K562 (cell line): ENCODE measurements at regions not wholly inside any gene's neighbourhood (a gene's known extent, or its start where the extent isn't known, plus 50 kb on each side); places are given as distances from the start of the nearest gene placed in this dataset.

Source experiments
- ATAC-seq: fragments of 200-7000 bp; cut with Tn5 transposase; 3 replicates; pipeline ENCODE4 v1.9.1; 2020; ENCODE audit warnings: moderate library complexity
- BruUV-seq: library from RNA; stranded (reverse); fragments of 400-500 nt; replicated peaks from 2 replicates; lab custom pipeline; 2021; lab: Mats Ljungman, UMichigan
- CTCF ChIA-PET: fragments of 300-600 bp; formaldehyde crosslinking; extraction: SDS; loops from one replicate; lab custom pipeline; 2021; ENCODE audit warnings: low intra/inter-chr PET ratio; lab: Yijun Ruan, JAX
- POLR2A ChIA-PET: fragments of 300-600, 350-650 bp; sonication (Branson Sonifier 250); formaldehyde crosslinking; extraction: SDS; loops from one replicate; lab custom pipeline; 2021; ENCODE audit warnings: antibody characterized with exemption, inconsistent platforms; lab: Yijun Ruan, JAX
- DNase-seq, 4 experiments: peaks; one replicate each; pipeline versions ENCODE4 v3.0.0 to v3.0.0-alpha.2; 2011 to 2018; ENCODE audit warnings: low spot score in 3 of 4, mixed read lengths in 3 of 4; ENCODE audit errors: extremely low read depth in 1 of 4
- FAIRE-seq: peaks from 2 replicates; lab custom pipeline; 2011; peaks lifted over from hg19 to GRCh38; lab: Jason Lieb, UNC
- H2AFZ ChIP-seq: 2 replicates; pipeline ENCODE4 v1.6.0; 2011; ENCODE audit warnings: low read depth, low read length, control low read depth, inconsistent platforms
- H3K27ac ChIP-seq: fragments of 200-600 bp; 3 replicates; pipeline ENCODE4 v1.8.0; 2011; ENCODE audit warnings: low read depth, mild to moderate bottlenecking, control low read depth, inconsistent platforms, low read length, moderate library complexity, mixed read lengths; ENCODE audit errors: extremely low read depth
- H3K27me3 ChIP-seq, 2 experiments: fragments of 300-600 bp in 1 of 2; 2 replicates in 1 of 2; 3 replicates in 1 of 2; pipeline versions ENCODE4 v1.6.0 to v1.8.0; 2011; ENCODE audit warnings: inconsistent platforms in 2 of 2, low read length in 2 of 2, mild to moderate bottlenecking in 1 of 2, mixed read lengths in 1 of 2, moderate library complexity in 1 of 2; ENCODE audit not compliant: control insufficient read depth in 2 of 2, insufficient read depth in 2 of 2
- H3K36me3 ChIP-seq: fragments of 300-600 bp; 3 replicates; pipeline ENCODE4 v1.8.0; 2011; ENCODE audit warnings: mild to moderate bottlenecking, low read length, inconsistent platforms; ENCODE audit not compliant: control insufficient read depth, insufficient read depth
- H3K4me1 ChIP-seq, 2 experiments: fragments of 200-600 bp in 1 of 2; replicated peaks in 1 of 2; 2 replicates in 1 of 2; 3 replicates in 1 of 2; pipeline versions ENCODE4 v1.5.1 to v1.8.0; 2011; ENCODE audit warnings: inconsistent platforms in 2 of 2, low read length in 2 of 2, mild to moderate bottlenecking in 1 of 2, mixed read lengths in 1 of 2, moderate library complexity in 1 of 2; ENCODE audit not compliant: control insufficient read depth in 2 of 2, insufficient read depth in 2 of 2
- H3K4me2 ChIP-seq: 2 replicates; pipeline ENCODE4 v1.6.1; 2011; ENCODE audit warnings: low read length, control low read depth, inconsistent platforms, mixed read lengths; ENCODE audit not compliant: insufficient read depth
- H3K4me3 ChIP-seq: fragments of 200-600 bp; sonication (generic), shearing (Covaris generic); 2 replicates; pipeline ENCODE4 v1.5.1; 2016; ENCODE audit warnings: control low read depth, inconsistent platforms
- H3K79me2 ChIP-seq: fragments of 200-600 bp; 3 replicates; pipeline ENCODE4 v1.8.0; 2011; ENCODE audit warnings: low read length, inconsistent platforms; ENCODE audit not compliant: control insufficient read depth, insufficient read depth
- H3K9ac ChIP-seq, 2 experiments: 2 replicates each; pipeline versions ENCODE4 v1.6.0 to v1.6.1; 2011; ENCODE audit warnings: low read depth in 2 of 2, low read length in 2 of 2, control low read depth in 1 of 2, inconsistent platforms in 1 of 2, mild to moderate bottlenecking in 1 of 2, mixed read lengths in 1 of 2; ENCODE audit not compliant: insufficient read depth in 1 of 2
- H3K9me1 ChIP-seq: one replicate; pipeline ENCODE4 v1.6.0; 2011; ENCODE audit warnings: inconsistent platforms, mild to moderate bottlenecking, low read length, moderate library complexity; ENCODE audit not compliant: control insufficient read depth, insufficient read depth
- H3K9me3 ChIP-seq: replicated peaks from 2 replicates; pipeline ENCODE4 v1.5.1; 2011; ENCODE audit warnings: low read depth, low read length, inconsistent platforms; ENCODE audit not compliant: control insufficient read depth, insufficient read depth
- H4K20me1 ChIP-seq: replicated peaks from 2 replicates; pipeline ENCODE4 v1.6.1; 2011; ENCODE audit warnings: low read length, inconsistent platforms, mixed read lengths; ENCODE audit not compliant: control insufficient read depth, insufficient read depth
- FOXA3 ChIP-seq, 2 experiments: fragments of 450-650 bp in 1 of 2; sonication (generic) in 1 of 2; formaldehyde crosslinking; IDR thresholded peaks in 1 of 2; conservative IDR thresholded peaks in 1 of 2; 2 replicates each; pipeline versions ENCODE4 v1.4.0 to v1.8.0; 2020 to 2022; ENCODE audit warnings: mild to moderate bottlenecking in 2 of 2, missing genetic modification reagents in 1 of 2
- FOXJ3 ChIP-seq: sonication (generic); formaldehyde crosslinking; IDR thresholded peaks from 2 replicates; pipeline ENCODE4 v1.4.0; 2020; ENCODE audit warnings: mild to moderate bottlenecking, missing genetic modification reagents
- MTA2 ChIP-seq: fragments of 450-650 bp; IDR thresholded peaks from 2 replicates; pipeline ENCODE4 v1.6.1; 2016; ENCODE audit warnings: low read depth
- MTA3 ChIP-seq: fragments of 450-650 bp; formaldehyde crosslinking; IDR thresholded peaks from 2 replicates; pipeline ENCODE4 v1.6.1; 2017; ENCODE audit warnings: mild to moderate bottlenecking, borderline replicate concordance
- NCOA4 ChIP-seq: fragments of 450-650 bp; IDR thresholded peaks from 2 replicates; pipeline ENCODE4 v1.6.1; 2018; ENCODE audit warnings: mild to moderate bottlenecking; ENCODE audit not compliant: partially characterized antibody
- POLR2AphosphoS2 ChIP-seq: IDR thresholded peaks from 2 replicates; pipeline ENCODE4 v1.6.1; 2012; ENCODE audit warnings: low read length, improper control_type of control experiment
- TBP ChIP-seq: optimal IDR thresholded peaks from 2 replicates; pipeline ENCODE3; 2011; ENCODE audit warnings: low read depth, low read length, improper control_type of control experiment
- TEAD1 ChIP-seq, 2 experiments: fragments of 450-650 bp in 1 of 2; sonication (generic) in 1 of 2; formaldehyde crosslinking; IDR thresholded peaks; 2 replicates each; pipeline versions ENCODE4 v1.4.0 to v1.8.0; 2020 to 2022; ENCODE audit warnings: mild to moderate bottlenecking in 2 of 2, missing genetic modification reagents in 1 of 2
- TGIF2 ChIP-seq: sonication (generic); formaldehyde crosslinking; IDR thresholded peaks from 2 replicates; pipeline ENCODE4 v1.8.1; 2022; ENCODE audit warnings: mild to moderate bottlenecking, missing genetic modification reagents, moderate library complexity
- THRAP3 ChIP-seq: fragments of 450-650 bp; IDR thresholded peaks from 2 replicates; pipeline ENCODE4 v1.6.1; 2016; ENCODE audit warnings: mild to moderate bottlenecking, inconsistent platforms, borderline replicate concordance
- ZNF239 ChIP-seq: fragments of 250-450 bp; sonication (Bioruptor Pico); IDR thresholded peaks from 2 replicates; pipeline ENCODE4 v1.4.0; 2020; ENCODE audit warnings: mild to moderate bottlenecking
- ZNF76 ChIP-seq: fragments of 250-450 bp; sonication (Bioruptor Pico); IDR thresholded peaks from 2 replicates; pipeline ENCODE4 v1.4.0; 2020; ENCODE audit warnings: mild to moderate bottlenecking, moderate library complexity, borderline replicate concordance
- WGBS: fragments of 100-300 bp; shearing (Covaris generic); methylation state at CpG from one replicate; pipeline ENCODE4 v1.1.6; 2016; ENCODE audit warnings: low coverage, mixed read lengths; ENCODE audit not compliant: insufficient coverage; ENCODE audit errors: missing lambda C conversion rate; 5-methylcytosine and 5-hydroxymethylcytosine counted together
- in situ Hi-C: fragments of 300-500 bp; cut with MboI; formaldehyde crosslinking; loops from 4 replicates; pipeline ENCODE4 v1.15.0; 2018; ENCODE audit warnings: inconsistent platforms, mixed read lengths
- intact Hi-C: fragments of 100-400 bp; cut with micrococcal nuclease; formaldehyde crosslinking; loops from 2 replicates; pipeline ENCODE4 v1.14.2; 2022
- TF ChIP-seq, protein P1 (sequence below): fragments of 250-450 bp; sonication (Bioruptor Pico); IDR thresholded peaks from 2 replicates; pipeline ENCODE4 v1.4.0; 2020; ENCODE audit warnings: mild to moderate bottlenecking, moderate library complexity
- TF ChIP-seq, protein P2 (sequence below): fragments of 250-450 bp; sonication (Bioruptor Pico); IDR thresholded peaks from 2 replicates; pipeline ENCODE4 v1.8.0; 2022; ENCODE audit warnings: inconsistent platforms, mild to moderate bottlenecking, moderate library complexity, borderline replicate concordance
- TF ChIP-seq, protein P3 (sequence below): sonication (generic); formaldehyde crosslinking; IDR thresholded peaks from 2 replicates; pipeline ENCODE4 v1.8.1; 2022; ENCODE audit warnings: missing genetic modification reagents

DNA sequence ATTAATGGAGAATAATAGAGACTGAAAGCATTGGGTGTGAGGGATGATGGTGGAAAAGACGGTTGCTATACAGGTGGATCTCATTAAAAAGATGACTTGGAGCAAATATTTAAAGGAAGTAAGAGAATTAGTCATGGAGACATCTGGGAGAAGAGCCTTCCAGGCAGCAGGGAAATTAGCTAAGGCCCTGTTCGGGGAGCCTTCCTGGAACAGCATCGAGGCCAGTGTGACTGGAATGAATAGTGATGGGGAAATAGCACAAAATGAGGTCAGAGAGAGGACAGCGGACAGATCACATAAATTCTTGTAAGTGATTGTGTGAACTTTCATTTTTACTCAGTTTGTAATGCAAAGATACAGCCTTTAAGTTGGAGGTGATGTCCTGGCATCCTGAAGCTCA, 842.3 kb downstream of the SLC6A15 start (continued):
- TF ChIP-seq, protein P1, sequence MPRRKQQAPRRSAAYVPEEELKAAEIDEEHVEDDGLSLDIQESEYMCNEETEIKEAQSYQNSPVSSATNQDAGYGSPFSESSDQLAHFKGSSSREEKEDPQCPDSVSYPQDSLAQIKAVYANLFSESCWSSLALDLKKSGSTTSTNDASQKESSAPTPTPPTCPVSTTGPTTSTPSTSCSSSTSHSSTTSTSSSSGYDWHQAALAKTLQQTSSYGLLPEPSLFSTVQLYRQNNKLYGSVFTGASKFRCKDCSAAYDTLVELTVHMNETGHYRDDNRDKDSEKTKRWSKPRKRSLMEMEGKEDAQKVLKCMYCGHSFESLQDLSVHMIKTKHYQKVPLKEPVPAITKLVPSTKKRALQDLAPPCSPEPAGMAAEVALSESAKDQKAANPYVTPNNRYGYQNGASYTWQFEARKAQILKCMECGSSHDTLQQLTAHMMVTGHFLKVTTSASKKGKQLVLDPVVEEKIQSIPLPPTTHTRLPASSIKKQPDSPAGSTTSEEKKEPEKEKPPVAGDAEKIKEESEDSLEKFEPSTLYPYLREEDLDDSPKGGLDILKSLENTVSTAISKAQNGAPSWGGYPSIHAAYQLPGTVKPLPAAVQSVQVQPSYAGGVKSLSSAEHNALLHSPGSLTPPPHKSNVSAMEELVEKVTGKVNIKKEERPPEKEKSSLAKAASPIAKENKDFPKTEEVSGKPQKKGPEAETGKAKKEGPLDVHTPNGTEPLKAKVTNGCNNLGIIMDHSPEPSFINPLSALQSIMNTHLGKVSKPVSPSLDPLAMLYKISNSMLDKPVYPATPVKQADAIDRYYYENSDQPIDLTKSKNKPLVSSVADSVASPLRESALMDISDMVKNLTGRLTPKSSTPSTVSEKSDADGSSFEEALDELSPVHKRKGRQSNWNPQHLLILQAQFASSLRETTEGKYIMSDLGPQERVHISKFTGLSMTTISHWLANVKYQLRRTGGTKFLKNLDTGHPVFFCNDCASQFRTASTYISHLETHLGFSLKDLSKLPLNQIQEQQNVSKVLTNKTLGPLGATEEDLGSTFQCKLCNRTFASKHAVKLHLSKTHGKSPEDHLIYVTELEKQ (CRISPR knock-in tag), result no peak
- TF ChIP-seq FOXJ3 (CRISPR knock-in tag), result no peak
- TF ChIP-seq MTA3, result no peak
- no peak for TF ChIP-seq TGIF2 (CRISPR knock-in tag)
- TF ChIP-seq THRAP3, result no peak
- no peak for TF ChIP-seq MTA2
- no peak for TF ChIP-seq TEAD1 (CRISPR knock-in tag; IDR thresholded peaks at IDR 0.05)

DNA sequence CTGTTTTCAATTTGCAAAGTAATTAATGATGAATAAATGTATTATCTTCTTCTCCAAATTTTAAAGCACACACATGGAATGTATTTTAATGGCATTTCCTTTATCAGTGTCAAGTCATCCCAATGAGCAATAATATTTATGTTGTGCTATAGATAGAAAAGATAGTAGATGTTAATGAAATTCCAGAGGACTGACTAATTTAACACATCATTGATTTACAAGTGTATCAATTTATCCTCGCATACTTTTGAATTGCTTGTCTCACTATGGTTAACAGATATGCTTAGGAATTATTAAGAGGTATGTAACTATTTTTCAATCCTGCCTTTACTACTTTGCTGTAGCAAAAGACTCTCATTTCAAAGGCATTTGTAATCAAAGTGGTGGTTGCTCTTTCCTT, 842.9 kb downstream of the SLC6A15 start:
- no peaks in the 10 kb centered on the region for H3K9me1 ChIP-seq
- H3K27ac ChIP-seq, result no peak overlapping the region
- no peak overlapping the region for H3K4me3 ChIP-seq
- no peaks in the 10 kb centered on the region for H3K27me3 ChIP-seq
- H3K4me2 ChIP-seq, result no peak overlapping the region
- in situ Hi-C loops (no loop called here), intact Hi-C loops (no loop called here)
- H4K20me1 ChIP-seq, result no peaks in the 10 kb centered on the region
- no peaks in the 10 kb centered on the region for H3K36me3 ChIP-seq
- H2AFZ ChIP-seq, result no peak overlapping the region
- TF ChIP-seq ZNF239 (CRISPR knock-in tag) (no peak), POLR2AphosphoS2 (no peak), FOXA3 (CRISPR knock-in tag; conservative IDR thresholded peaks at IDR 0.05 in 1 of 2, IDR thresholded peaks at IDR 0.05 in 1 of 2) (no peak), NCOA4 (no peak), ZNF76 (CRISPR knock-in tag) (no peak), TBP (no peak)
- TF ChIP-seq, protein P2, sequence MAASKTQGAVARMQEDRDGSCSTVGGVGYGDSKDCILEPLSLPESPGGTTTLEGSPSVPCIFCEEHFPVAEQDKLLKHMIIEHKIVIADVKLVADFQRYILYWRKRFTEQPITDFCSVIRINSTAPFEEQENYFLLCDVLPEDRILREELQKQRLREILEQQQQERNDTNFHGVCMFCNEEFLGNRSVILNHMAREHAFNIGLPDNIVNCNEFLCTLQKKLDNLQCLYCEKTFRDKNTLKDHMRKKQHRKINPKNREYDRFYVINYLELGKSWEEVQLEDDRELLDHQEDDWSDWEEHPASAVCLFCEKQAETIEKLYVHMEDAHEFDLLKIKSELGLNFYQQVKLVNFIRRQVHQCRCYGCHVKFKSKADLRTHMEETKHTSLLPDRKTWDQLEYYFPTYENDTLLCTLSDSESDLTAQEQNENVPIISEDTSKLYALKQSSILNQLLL (CRISPR knock-in tag), result no peak
- TF ChIP-seq, protein P3, sequence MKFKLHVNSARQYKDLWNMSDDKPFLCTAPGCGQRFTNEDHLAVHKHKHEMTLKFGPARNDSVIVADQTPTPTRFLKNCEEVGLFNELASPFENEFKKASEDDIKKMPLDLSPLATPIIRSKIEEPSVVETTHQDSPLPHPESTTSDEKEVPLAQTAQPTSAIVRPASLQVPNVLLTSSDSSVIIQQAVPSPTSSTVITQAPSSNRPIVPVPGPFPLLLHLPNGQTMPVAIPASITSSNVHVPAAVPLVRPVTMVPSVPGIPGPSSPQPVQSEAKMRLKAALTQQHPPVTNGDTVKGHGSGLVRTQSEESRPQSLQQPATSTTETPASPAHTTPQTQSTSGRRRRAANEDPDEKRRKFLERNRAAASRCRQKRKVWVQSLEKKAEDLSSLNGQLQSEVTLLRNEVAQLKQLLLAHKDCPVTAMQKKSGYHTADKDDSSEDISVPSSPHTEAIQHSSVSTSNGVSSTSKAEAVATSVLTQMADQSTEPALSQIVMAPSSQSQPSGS (CRISPR knock-in tag), result no peak
- H3K4me1 ChIP-seq, result no peaks in the 10 kb centered on the region
- POLR2A ChIA-PET, result no interaction called here
- no peaks in the 10 kb centered on the region; the same call in 1 of the 2 replicates for H3K9me3 ChIP-seq
- 7% methylated on average over 1 of the region's 1 CpG for WGBS
- FAIRE-seq, result no peak
- no peak for ATAC-seq
- no peaks in the 10 kb centered on the region for H3K79me2 ChIP-seq
- CTCF ChIA-PET, result no interaction called here
- no peak overlapping the region for H3K9ac ChIP-seq
- BruUV-seq, result no TSS peak
- DNase-seq, result no peak
